GM12878 (cell line): ENCODE measurements at regions not wholly inside any gene's neighbourhood (a gene's known extent, or its start where the extent isn't known, plus 50 kb on each side); places are given as distances from the start of the nearest gene placed in this dataset.

Experiments used
- BCL11A ChIP-seq: IDR thresholded peaks from 2 replicates; pipeline ENCODE4 v1.6.1; 2011; ENCODE audit warnings: low read depth, low read length
- BRCA1 ChIP-seq: IDR thresholded peaks from 2 replicates; pipeline ENCODE4 v1.6.1; 2011; ENCODE audit warnings: low read depth, low read length, improper control_type of control experiment
- CTCF ChIP-seq, 3 experiments: IDR thresholded peaks in 2 of 3; conservative IDR thresholded peaks in 1 of 3; 2 replicates each; pipeline ENCODE4 v1.5.1; 2011; ENCODE audit warnings: low read depth in 3 of 3, low read length in 3 of 3, mild to moderate bottlenecking in 3 of 3, control low read depth in 2 of 3, moderate library complexity in 2 of 3, inconsistent platforms in 1 of 3, mixed read lengths in 1 of 3; ENCODE audit not compliant: control insufficient read depth in 2 of 3, insufficient read depth in 1 of 3; ENCODE audit errors: extremely low read depth in 1 of 3
- EGR1 ChIP-seq, 2 experiments: IDR thresholded peaks; 1 replicate in 1 of 2; 2 replicates in 1 of 2; pipeline ENCODE4 v1.6.1; 2011 to 2012; ENCODE audit warnings: low read depth in 2 of 2, low read length in 2 of 2, borderline replicate concordance in 1 of 2, mild to moderate bottlenecking in 1 of 2, moderate library complexity in 1 of 2
- NFYA ChIP-seq: IDR thresholded peaks from 2 replicates; pipeline ENCODE4 v1.6.1; 2011; ENCODE audit warnings: low read depth, mild to moderate bottlenecking, low read length, improper control_type of control experiment, borderline replicate concordance
- POLR2A ChIP-seq: IDR thresholded peaks from 2 replicates; pipeline ENCODE4 v1.6.1; 2011; ENCODE audit warnings: low read depth, mild to moderate bottlenecking, low read length
- RB1 ChIP-seq: fragments of 450-650 bp; formaldehyde crosslinking; IDR thresholded peaks from 2 replicates; pipeline ENCODE4 v1.6.1; 2017; ENCODE audit warnings: mild to moderate bottlenecking, borderline replicate concordance
- SP1 ChIP-seq: IDR thresholded peaks from one replicate; pipeline ENCODE4 v1.6.1; 2011; ENCODE audit warnings: low read depth, low read length
- SRF ChIP-seq, 2 experiments: IDR thresholded peaks; 2 replicates each; pipeline ENCODE4 v1.6.1; 2011; ENCODE audit warnings: low read depth in 2 of 2, low read length in 2 of 2, mild to moderate bottlenecking in 1 of 2, moderate library complexity in 1 of 2
- YY1 ChIP-seq: IDR thresholded peaks from 2 replicates; pipeline ENCODE4 v1.6.1; 2011; ENCODE audit warnings: low read depth, mild to moderate bottlenecking, low read length
- ZNF24 ChIP-seq: fragments of 450-650 bp; IDR thresholded peaks from 2 replicates; pipeline ENCODE4 v1.6.1; 2017; ENCODE audit warnings: antibody characterized with exemption, mild to moderate bottlenecking

GRCh38 chr14:51331486-51332367 lies 91.7 kb downstream of the TMX1 start:
- no peak for TF ChIP-seq CTCF (IDR thresholded peaks at IDR 0.05 in 2 of 3, conservative IDR thresholded peaks at IDR 0.05 in 1 of 3; ENCODE audit: control insufficient read depth in 2 of 3, extremely low read depth in 1 of 3, insufficient read depth in 1 of 3, low read depth in 3 of 3, low read length in 3 of 3)
- no peak for TF ChIP-seq POLR2A
- TF ChIP-seq ZNF24: no peak
- TF ChIP-seq SRF (IDR thresholded peaks at IDR 0.05; ENCODE audit: low read depth in 2 of 2, low read length in 2 of 2): no peak
- TF ChIP-seq RB1: no peak
- TF ChIP-seq BRCA1: no peak
- no peak for TF ChIP-seq BCL11A
- no peak for TF ChIP-seq EGR1 (IDR thresholded peaks at IDR 0.05; ENCODE audit: borderline replicate concordance in 1 of 2, low read depth in 2 of 2, low read length in 2 of 2)
- no peak for TF ChIP-seq NFYA
- no peak for TF ChIP-seq SP1
- no peak for TF ChIP-seq YY1
